Gastroesophageal sphincter (tissue), 4 donors: ENCODE measurements at regions not wholly inside any gene's neighbourhood (a gene's known extent, or its start where the extent isn't known, plus 50 kb on each side); places are given as distances from the start of the nearest gene placed in this dataset.

Source experiments
- ATAC-seq: fragments of 150-250 bp; one replicate; pipeline ENCODE4 v1.9.1; 2016; ENCODE audit warnings: mild to moderate bottlenecking, moderate library complexity
- H3K27ac ChIP-seq, 4 donors: fragments of 200-600 bp; sonication (generic) in 3 of 4; 1 replicate in 3 of 4; 2 replicates in 1 of 4; pipeline ENCODE4 v1.5.1; 2016 to 2019
- H3K27me3 ChIP-seq: fragments of 200-600 bp; sonication (generic); one replicate; pipeline ENCODE4 v1.5.1; 2019
- H3K36me3 ChIP-seq, 2 donors: fragments of 200-600 bp; sonication (generic); one replicate each; pipeline ENCODE4 v1.5.1; 2019; ENCODE audit warnings: control low read depth in 1 of 2
- H3K4me1 ChIP-seq, 3 donors: fragments of 200-600 bp; sonication (generic); 1 replicate in 2 of 3; 2 replicates in 1 of 3; pipeline ENCODE4 v1.5.1; 2016 to 2019; ENCODE audit warnings: control low read depth in 2 of 3
- H3K4me3 ChIP-seq, 2 donors: fragments of 200-600 bp; sonication (generic); one replicate each; pipeline ENCODE4 v1.5.1; 2019; ENCODE audit warnings: mild to moderate bottlenecking in 1 of 2, moderate library complexity in 1 of 2
- H3K9me3 ChIP-seq, 3 donors: fragments of 200-600 bp; sonication (generic); one replicate each; pipeline ENCODE4 v1.5.1; 2017 to 2019; ENCODE audit warnings: control low read depth in 2 of 3
- EP300 ChIP-seq: sonication (generic); formaldehyde crosslinking; IDR thresholded peaks from one replicate; pipeline ENCODE4 v1.6.1; 2017; ENCODE audit warnings: antibody characterized with exemption, mild to moderate bottlenecking
- POLR2A ChIP-seq, 2 donors: fragments of 450-650 bp; IDR thresholded peaks; one replicate each; pipeline ENCODE4 v1.6.1; 2017; ENCODE audit warnings: antibody characterized with exemption in 2 of 2, mild to moderate bottlenecking in 2 of 2, moderate library complexity in 1 of 2
- POLR2AphosphoS5 ChIP-seq: sonication (generic); formaldehyde crosslinking; IDR thresholded peaks from one replicate; pipeline ENCODE4 v1.6.1; 2017; ENCODE audit warnings: antibody characterized with exemption
- WGBS, 2 donors: methylation state at CpG; one replicate each; pipeline ENCODE4 v1.1.5; 2018; ENCODE audit warnings: low coverage in 1 of 2; 5-methylcytosine and 5-hydroxymethylcytosine counted together
- TF ChIP-seq, protein P1 (sequence below), 4 experiments: fragments of 200-600 bp in 2 of 4; fragments of 450-650 bp in 2 of 4; sonication (generic) in 1 of 4; IDR thresholded peaks; one replicate each; pipeline ENCODE4 v1.5.1; 2017 to 2019; ENCODE audit warnings: antibody characterized with exemption in 4 of 4, mild to moderate bottlenecking in 2 of 4, moderate library complexity in 2 of 4

DNA sequence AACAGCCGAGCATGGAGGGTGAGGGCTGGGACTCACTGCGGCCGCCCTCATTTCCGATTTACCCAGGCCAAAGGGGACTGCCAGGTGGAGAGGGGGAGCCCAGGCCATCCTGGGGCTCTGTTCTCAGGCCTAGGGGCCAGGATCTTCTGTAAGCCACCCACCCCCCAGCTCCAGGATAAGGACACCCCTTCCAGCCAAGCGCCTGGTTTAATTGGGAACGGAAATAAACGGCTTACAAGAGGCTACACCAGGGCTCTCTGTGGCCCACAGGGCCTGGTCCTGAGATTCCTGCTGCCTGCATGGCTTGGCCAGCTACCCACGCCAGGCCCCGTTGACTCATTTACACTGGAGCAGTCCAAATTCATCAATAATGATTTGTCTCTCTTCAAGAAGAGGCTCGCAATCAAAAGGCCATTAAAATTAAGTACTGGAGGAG is 68.1 kb upstream of the TOP1 start:
- WGBS, 2 donors, result 55 to 81% methylated on average over 3 to 4 of the region's 10 CpGs
- no peak for ATAC-seq
- TF ChIP-seq, protein P1, sequence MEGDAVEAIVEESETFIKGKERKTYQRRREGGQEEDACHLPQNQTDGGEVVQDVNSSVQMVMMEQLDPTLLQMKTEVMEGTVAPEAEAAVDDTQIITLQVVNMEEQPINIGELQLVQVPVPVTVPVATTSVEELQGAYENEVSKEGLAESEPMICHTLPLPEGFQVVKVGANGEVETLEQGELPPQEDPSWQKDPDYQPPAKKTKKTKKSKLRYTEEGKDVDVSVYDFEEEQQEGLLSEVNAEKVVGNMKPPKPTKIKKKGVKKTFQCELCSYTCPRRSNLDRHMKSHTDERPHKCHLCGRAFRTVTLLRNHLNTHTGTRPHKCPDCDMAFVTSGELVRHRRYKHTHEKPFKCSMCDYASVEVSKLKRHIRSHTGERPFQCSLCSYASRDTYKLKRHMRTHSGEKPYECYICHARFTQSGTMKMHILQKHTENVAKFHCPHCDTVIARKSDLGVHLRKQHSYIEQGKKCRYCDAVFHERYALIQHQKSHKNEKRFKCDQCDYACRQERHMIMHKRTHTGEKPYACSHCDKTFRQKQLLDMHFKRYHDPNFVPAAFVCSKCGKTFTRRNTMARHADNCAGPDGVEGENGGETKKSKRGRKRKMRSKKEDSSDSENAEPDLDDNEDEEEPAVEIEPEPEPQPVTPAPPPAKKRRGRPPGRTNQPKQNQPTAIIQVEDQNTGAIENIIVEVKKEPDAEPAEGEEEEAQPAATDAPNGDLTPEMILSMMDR (IDR thresholded peaks at IDR 0.05), result no peak
- TF ChIP-seq EP300, result no peak
- no peak for TF ChIP-seq POLR2AphosphoS5
- TF ChIP-seq POLR2A (IDR thresholded peaks at IDR 0.05), result no peak
- Histone ChIP-seq H3K4me1 (peaks cover 0 to 4% (median 0%) of the 10 kb centered on the region in 3 donors), H3K27me3 (no peaks in the 10 kb centered on the region), H3K36me3 (no peaks in the 10 kb centered on the region), H3K4me3 (no peak overlapping the region), H3K27ac (no peak overlapping the region), H3K9me3 (no peaks in the 10 kb centered on the region)

DNA sequence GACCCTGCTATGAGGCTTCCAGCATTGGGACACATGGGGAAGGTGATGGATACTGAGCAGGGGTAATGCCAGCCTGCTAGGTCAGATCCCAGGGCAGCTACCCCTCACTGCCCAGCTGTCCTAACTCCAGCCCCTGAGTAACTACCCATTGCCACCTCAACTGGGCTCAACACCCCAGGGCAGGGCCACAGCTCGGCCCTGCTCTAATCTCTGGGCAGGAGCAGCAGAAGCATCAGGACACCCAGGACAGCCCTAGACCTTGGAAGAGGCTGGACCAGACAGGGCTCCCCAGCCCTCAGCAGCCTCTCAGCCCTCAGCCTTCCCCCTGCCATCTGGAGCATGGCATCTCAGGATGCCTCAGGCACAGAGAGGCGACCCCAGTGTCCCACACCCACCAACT is 67.4 kb upstream of the TOP1 start:
- TF ChIP-seq POLR2AphosphoS5, result no peak
- no peak overlapping the region for H3K27ac ChIP-seq
- peaks cover 0 to 4% (median 0%) of the 10 kb centered on the region in 3 donors for H3K4me1 ChIP-seq
- no peak overlapping the region for H3K4me3 ChIP-seq
- H3K36me3 ChIP-seq, result no peaks in the 10 kb centered on the region
- WGBS, 2 donors, result 80% methylated on average over 1 of the region's 2 CpGs; no CpG with 5 or more reads in 1 of the 2 donors
- H3K9me3 ChIP-seq, result no peaks in the 10 kb centered on the region
- no peaks in the 10 kb centered on the region for H3K27me3 ChIP-seq
- no peak for ATAC-seq

DNA sequence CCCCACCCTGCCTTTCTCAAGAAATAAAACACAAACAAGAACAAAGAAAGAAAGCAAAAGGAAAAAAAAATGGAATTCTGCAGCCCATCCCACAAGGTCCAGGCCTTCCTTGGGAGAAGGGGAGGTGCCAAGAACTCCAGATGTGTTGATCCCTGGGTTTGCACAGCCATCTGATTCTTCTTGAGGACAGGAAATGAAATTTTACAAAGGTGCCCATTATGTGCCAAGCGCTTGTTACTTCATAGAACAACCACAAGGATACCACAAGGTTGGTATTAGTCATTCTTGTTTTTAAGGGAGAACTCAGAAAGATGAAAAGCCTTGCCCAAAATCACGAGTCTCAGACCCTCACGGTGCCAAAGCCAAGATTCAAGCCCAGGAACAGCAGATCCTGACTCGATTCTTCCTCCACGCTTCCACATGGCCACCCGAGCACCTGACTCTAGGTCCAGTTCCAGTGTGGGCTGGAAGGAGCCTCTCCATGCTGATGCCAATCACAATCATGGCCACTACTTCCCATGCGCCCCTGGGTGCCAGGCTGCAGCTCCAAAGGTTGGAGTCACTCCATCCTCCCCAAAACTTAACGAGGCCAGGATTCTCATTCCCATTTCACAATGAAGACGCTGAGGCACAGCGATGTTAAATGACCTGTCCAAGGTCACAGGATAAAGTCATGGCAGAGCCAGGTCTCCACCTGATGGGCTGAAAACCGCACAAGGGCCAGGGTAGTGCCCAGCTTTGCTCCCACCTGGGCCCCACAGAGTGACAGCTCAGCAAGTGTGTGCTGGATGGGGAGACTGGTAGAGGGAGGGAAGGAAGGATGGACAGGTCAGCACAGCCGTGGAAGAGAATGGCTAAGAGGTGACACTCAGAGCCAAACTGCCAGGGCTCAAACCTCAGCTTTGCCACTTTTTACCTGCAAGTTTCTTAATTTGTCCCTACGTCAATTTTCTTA is 66.7 kb upstream of the TOP1 start:
- Histone ChIP-seq H3K27ac (no peak overlapping the region), H3K36me3 (no peaks in the 10 kb centered on the region), H3K27me3 (no peaks in the 10 kb centered on the region), H3K4me1 (peaks cover 0 to 4% (median 0%) of the 10 kb centered on the region in 3 donors), H3K4me3 (no peak overlapping the region), H3K9me3 (no peaks in the 10 kb centered on the region)
- WGBS, 2 donors, result 81 to 89% methylated on average over 5 to 6 of the region's 13 CpGs
- TF ChIP-seq, protein P1 (IDR thresholded peaks at IDR 0.05), result no peak
- TF ChIP-seq POLR2A (IDR thresholded peaks at IDR 0.05) (no peak), EP300 (no peak), POLR2AphosphoS5 (no peak)
- ATAC-seq, result no peak

DNA sequence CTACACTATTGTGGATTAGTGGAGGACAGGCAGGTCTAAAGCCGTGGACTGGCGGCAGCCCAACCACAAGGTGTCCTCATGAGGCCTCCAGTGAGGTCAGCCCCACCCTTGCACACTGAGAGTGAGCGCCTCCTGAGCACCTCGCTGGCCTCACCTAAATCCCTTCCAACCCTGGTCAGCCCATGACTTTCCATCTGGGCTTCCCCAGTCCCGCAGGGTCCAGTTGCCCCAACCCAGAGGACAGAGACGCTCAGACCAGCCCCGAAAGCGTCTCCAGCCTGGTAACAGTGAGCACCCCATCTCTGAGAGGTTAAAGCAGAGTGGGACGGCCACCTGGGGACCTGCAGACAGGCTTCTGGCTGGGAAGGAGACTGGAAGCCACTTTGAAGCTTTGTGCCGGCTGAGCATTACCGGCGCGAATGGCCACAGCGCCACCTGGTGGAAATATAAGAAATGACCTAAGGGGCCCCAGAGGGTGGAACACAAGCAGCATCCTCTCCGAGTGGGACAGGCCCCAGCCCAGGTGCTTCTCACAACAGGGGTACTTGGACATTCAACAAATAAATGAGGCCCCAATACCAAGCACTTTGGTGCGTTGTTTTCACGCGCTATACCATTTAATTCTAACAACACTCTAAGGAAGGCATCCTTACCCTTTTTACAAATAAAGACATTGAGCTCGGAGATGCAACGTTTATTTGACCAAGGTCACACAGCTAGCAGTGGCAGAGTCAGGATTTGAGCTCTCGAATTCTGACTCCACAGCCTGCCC is 65.7 kb upstream of the TOP1 start:
- peaks cover 0 to 4% (median 0%) of the 10 kb centered on the region in 3 donors for H3K4me1 ChIP-seq
- peak; percentile 53 for ATAC-seq
- no peaks in the 10 kb centered on the region for H3K36me3 ChIP-seq
- no peaks in the 10 kb centered on the region for H3K9me3 ChIP-seq
- no peak overlapping the region for H3K27ac ChIP-seq
- 24 to 29% methylated on average over 7 to 11 of the region's 21 CpGs for WGBS, 2 donors
- no peaks in the 10 kb centered on the region for H3K27me3 ChIP-seq
- TF ChIP-seq EP300, result no peak
- no peak for TF ChIP-seq POLR2A (IDR thresholded peaks at IDR 0.05)
- TF ChIP-seq POLR2AphosphoS5, result no peak
- TF ChIP-seq, protein P1 (IDR thresholded peaks at IDR 0.05), result peak in 3 of 4 experiments; percentile 78 to 95 (median 88)
- no peak overlapping the region for H3K4me3 ChIP-seq

DNA sequence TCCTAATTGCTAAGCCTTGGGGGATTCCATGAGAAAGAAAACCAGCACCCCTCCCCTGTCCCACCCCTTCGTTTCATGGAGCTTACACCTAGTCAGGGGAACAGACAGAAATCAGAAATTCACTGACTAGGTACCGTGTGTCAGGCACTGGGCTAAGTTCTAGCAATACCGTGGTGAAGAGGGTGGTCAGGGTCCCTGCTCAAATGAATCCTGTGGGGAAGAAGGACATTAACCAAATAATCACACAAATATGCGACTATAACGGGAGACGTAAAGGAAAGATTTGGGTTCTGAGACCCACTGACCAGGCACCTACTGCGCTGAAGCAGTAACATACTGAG is 65.1 kb upstream of the TOP1 start:
- WGBS, 2 donors, result 84 to 85% methylated on average over 7 of the region's 7 CpGs

More for the DNA sequence above, 65.1 kb upstream of the TOP1 start:
- ATAC-seq, result no peak
- Histone ChIP-seq H3K9me3 (no peaks in the 10 kb centered on the region), H3K36me3 (no peaks in the 10 kb centered on the region), H3K4me1 (peaks cover 0 to 4% (median 0%) of the 10 kb centered on the region in 3 donors), H3K27me3 (no peaks in the 10 kb centered on the region), H3K27ac (no peak overlapping the region), H3K4me3 (no peak overlapping the region)
- TF ChIP-seq POLR2A (IDR thresholded peaks at IDR 0.05) (no peak), POLR2AphosphoS5 (no peak), EP300 (no peak)
- TF ChIP-seq, protein P1 (IDR thresholded peaks at IDR 0.05), result no peak
